ENCODE measurements at regions not wholly inside any gene's neighbourhood (a gene's known extent, or its start where the extent isn't known, plus 50 kb on each side); places are given as distances from the start of the nearest gene placed in this dataset.

GRCh38 chr5:115402822-115403577 is 106.5 kb upstream of the CCDC112 start:
- no peak for ATAC-seq (replicated peaks)
- Mint-ChIP-seq H3K4me3 (no peak overlapping the region), H3K27ac (no peak overlapping the region)

DNA sequence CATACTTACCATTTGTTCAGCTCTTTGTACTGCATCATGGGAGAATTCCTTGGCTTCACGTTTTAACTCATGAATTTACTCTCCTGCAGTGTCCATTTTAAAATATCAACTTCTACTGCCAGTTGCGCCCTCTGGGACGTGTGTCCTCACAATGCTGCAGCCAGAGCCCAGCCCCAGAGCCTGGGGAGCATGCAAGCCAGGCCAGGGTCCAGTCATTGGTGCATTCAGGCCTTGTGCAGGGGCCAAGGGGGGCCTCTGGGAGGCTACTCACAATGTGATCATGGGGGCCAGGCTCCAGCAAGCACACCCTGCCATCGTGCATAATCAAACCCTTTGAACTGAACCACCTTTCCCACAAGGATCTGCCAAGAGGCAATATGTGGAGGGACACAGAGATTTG is 105.6 kb upstream of the CCDC112 start:
- Mint-ChIP-seq H3K9me3 (peaks cover 7% of the 10 kb centered on the region), H3K27me3 (peaks cover 16% of the 10 kb centered on the region), H3K27ac (no peak overlapping the region), H3K4me3 (no peak overlapping the region), H3K4me1 (no peaks in the 10 kb centered on the region), H3K36me3 (ENCODE audit: low read depth) (no peaks in the 10 kb centered on the region)
- no peak for ATAC-seq (replicated peaks)

More at GRCh38 chr5:115402822-115403577, 106.5 kb upstream of the CCDC112 start:
- no peaks in the 10 kb centered on the region for H3K4me1 Mint-ChIP-seq
- peaks cover 7% of the 10 kb centered on the region for H3K9me3 Mint-ChIP-seq
- peaks cover 22% of the 10 kb centered on the region for H3K27me3 Mint-ChIP-seq
- no peaks in the 10 kb centered on the region for H3K36me3 Mint-ChIP-seq (ENCODE audit: low read depth)

GRCh38 chr5:115398719-115399118 is 102.3 kb upstream of the CCDC112 start:
- no peaks in the 10 kb centered on the region for H3K4me1 Mint-ChIP-seq
- H3K36me3 Mint-ChIP-seq (ENCODE audit: low read depth) = no peaks in the 10 kb centered on the region
- no peak overlapping the region for H3K4me3 Mint-ChIP-seq
- ATAC-seq (replicated peaks) = no peak
- peaks cover 7% of the 10 kb centered on the region for H3K9me3 Mint-ChIP-seq
- H3K27me3 Mint-ChIP-seq = no peaks in the 10 kb centered on the region
- no peak overlapping the region for H3K27ac Mint-ChIP-seq

- H3K9me3 Mint-ChIP-seq = peaks cover 7% of the 10 kb centered on the region
- ATAC-seq (replicated peaks) = no peak
- no peak overlapping the region for H3K27ac Mint-ChIP-seq
- no peaks in the 10 kb centered on the region for H3K36me3 Mint-ChIP-seq (ENCODE audit: low read depth)
- H3K27me3 Mint-ChIP-seq = no peaks in the 10 kb centered on the region
- no peak overlapping the region for H3K4me3 Mint-ChIP-seq
- no peaks in the 10 kb centered on the region for H3K4me1 Mint-ChIP-seq
Observed at GRCh38 chr5:115396688-115397087, 100.2 kb upstream of the CCDC112 start.

DNA sequence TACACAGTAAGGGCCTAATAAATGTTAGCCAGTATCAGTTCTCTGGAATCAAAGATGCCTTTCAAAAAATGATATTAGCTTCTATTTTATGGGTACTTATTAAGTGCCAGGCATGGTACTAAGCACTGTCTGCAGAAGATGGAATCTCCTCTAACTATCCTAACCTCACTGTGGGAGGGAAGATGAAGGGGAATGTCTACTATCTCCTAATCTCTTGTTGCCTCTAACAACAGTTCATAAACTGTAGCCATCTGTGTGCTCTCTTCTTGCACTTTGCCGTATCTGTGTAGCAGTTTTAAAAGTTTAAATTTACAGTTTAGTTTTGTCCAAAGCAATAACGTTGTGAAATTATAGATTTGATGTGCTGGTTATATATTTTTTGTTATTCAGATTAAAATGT is 99.6 kb upstream of the CCDC112 start:
- Mint-ChIP-seq H3K4me3 (no peak overlapping the region), H3K4me1 (no peaks in the 10 kb centered on the region), H3K9me3 (peaks cover 5% of the 10 kb centered on the region), H3K36me3 (ENCODE audit: low read depth) (no peaks in the 10 kb centered on the region), H3K27me3 (no peaks in the 10 kb centered on the region), H3K27ac (no peak overlapping the region)
- ATAC-seq (replicated peaks) = no peak

GRCh38 chr5:115394531-115394930 is 98.1 kb upstream of the CCDC112 start:
- peaks cover 3% of the 10 kb centered on the region for H3K9me3 Mint-ChIP-seq
- H3K4me3 Mint-ChIP-seq = no peak overlapping the region
- no peaks in the 10 kb centered on the region for H3K27me3 Mint-ChIP-seq
- H3K4me1 Mint-ChIP-seq = no peaks in the 10 kb centered on the region
- H3K36me3 Mint-ChIP-seq (ENCODE audit: low read depth) = no peaks in the 10 kb centered on the region
- no peak for ATAC-seq (replicated peaks)
- no peak overlapping the region for H3K27ac Mint-ChIP-seq

- ATAC-seq (replicated peaks) = no peak
- no peaks in the 10 kb centered on the region for H3K4me1 Mint-ChIP-seq
- H3K36me3 Mint-ChIP-seq (ENCODE audit: low read depth) = no peaks in the 10 kb centered on the region
- H3K27ac Mint-ChIP-seq = no peak overlapping the region
- H3K9me3 Mint-ChIP-seq = peaks cover under 1% of the 10 kb centered on the region
- no peaks in the 10 kb centered on the region for H3K27me3 Mint-ChIP-seq
- H3K4me3 Mint-ChIP-seq = no peak overlapping the region
Observed at GRCh38 chr5:115393239-115393638, 96.8 kb upstream of the CCDC112 start.

DNA sequence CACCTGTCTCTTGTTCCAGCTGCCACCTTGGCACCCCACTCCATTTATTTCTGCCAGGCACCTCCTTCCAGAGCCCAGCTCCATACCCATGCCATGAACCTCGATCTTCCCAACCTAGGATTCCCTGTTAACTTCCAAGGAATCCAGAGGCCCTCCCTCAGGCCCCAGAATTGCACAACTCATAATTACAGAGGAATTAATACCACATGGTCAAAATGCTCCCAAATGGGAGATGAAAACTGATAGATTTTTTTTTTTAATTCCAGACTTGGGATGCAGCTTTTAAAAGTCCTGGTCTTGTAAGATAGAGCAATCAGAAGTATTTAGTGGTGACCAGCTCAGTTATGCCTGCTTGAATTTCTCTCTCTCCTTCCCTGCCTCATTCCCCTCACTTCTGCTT is 96.2 kb upstream of the CCDC112 start:
- H3K27ac Mint-ChIP-seq = no peak overlapping the region
- no peaks in the 10 kb centered on the region for H3K36me3 Mint-ChIP-seq (ENCODE audit: low read depth)
- H3K4me1 Mint-ChIP-seq = no peaks in the 10 kb centered on the region
- no peaks in the 10 kb centered on the region for H3K9me3 Mint-ChIP-seq
- no peaks in the 10 kb centered on the region for H3K27me3 Mint-ChIP-seq
- no peak overlapping the region for H3K4me3 Mint-ChIP-seq
- no peak for ATAC-seq (replicated peaks)

DNA sequence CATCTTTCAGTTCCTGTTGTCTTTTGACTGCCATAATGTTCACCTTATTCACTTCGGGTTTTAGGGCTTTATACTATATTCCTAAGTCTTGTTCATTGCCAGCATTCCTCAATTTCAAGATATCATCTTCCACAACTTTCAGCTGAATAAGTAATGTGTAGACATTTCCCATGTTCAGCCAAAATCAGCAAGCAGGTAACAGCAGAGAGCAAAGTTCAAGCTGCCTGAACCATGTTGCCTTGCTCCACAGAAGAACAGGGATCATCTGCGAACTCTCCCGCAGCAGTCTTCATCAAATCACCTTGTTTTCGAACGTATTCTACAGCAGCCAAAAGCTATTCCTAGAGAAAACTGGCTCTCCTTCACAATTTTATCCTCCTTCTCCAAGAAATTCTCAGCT is 95.3 kb upstream of the CCDC112 start:
- no peak overlapping the region for H3K4me3 Mint-ChIP-seq
- no peaks in the 10 kb centered on the region for H3K36me3 Mint-ChIP-seq (ENCODE audit: low read depth)

DNA sequence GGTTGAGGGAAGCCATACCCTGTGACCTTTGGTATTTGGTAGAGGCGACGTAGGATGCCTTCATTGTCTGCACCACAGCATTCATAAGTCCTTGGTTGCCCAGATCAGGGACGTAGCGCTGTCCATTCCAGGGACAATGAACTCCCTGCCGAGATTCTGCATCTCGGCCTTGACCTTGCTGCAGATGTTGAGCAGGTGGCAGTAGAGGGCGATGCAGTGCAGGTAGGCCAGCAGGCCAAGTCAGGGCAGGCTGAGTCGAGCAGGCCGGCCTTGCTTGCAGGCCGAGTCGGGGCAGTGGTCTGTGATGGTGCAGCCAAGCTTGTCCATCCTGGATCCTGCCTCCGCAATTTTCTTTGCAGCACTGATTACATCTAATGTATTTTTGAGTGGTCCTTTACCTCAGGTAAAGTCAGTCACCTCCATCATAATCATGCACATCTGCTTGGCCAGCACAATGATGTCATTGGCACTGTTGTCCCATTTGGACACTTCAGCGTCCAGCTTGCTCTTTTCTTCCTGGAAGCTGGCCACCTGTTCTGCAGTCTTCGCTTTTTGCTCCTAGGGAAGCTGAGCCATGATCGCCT is 93.4 kb upstream of the CCDC112 start:
- H3K27me3 Mint-ChIP-seq = no peaks in the 10 kb centered on the region
- no peak overlapping the region for H3K27ac Mint-ChIP-seq
- no peak for ATAC-seq (replicated peaks)
- H3K36me3 Mint-ChIP-seq (ENCODE audit: low read depth) = no peaks in the 10 kb centered on the region
- no peaks in the 10 kb centered on the region for H3K4me1 Mint-ChIP-seq
- no peaks in the 10 kb centered on the region for H3K9me3 Mint-ChIP-seq
- no peak overlapping the region for H3K4me3 Mint-ChIP-seq

More for the DNA sequence above, 95.3 kb upstream of the CCDC112 start:
- no peak for ATAC-seq (replicated peaks)
- no peaks in the 10 kb centered on the region for H3K27me3 Mint-ChIP-seq
- H3K4me1 Mint-ChIP-seq = no peaks in the 10 kb centered on the region
- H3K27ac Mint-ChIP-seq = no peak overlapping the region
- H3K9me3 Mint-ChIP-seq = no peaks in the 10 kb centered on the region

DNA sequence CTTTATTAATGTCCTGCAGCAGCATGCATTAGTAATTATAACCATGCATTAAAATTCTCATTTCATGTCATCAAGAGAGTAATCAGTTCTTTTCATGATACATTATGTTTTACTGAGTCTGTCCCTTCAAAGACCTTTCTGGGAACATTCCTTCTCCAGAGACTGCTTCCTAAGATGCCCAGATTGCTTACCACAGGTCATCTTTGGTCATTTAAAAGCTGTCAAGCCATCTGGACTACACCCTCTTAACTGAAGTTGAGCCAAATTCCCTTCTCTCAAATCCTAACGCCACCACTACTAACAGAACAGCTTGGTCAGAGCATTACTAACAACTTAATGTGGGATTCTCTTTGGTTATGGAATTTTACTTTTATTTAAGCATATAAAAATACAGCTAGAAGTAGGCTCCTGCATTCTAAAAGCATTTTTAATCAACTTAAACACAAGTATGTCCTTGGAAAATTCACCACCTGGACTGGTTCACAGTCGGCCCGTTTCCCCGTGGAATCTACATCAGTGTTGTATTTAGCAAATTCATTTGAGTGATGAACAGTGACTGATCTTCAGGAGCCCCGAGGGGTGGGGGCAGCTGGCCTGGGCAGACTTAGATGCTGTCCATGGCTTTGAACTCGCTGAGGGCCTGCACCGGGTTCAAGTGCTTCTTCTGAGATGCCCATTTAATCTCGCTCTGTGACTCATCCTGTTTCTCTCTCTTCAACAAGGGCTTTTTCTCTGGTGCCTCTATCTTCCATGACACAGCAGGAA is 92.8 kb upstream of the CCDC112 start:
- H3K4me1 Mint-ChIP-seq = no peaks in the 10 kb centered on the region
- no peaks in the 10 kb centered on the region for H3K27me3 Mint-ChIP-seq
- no peak for ATAC-seq (replicated peaks)
- H3K36me3 Mint-ChIP-seq (ENCODE audit: low read depth) = no peaks in the 10 kb centered on the region
- no peak overlapping the region for H3K4me3 Mint-ChIP-seq
- no peaks in the 10 kb centered on the region for H3K9me3 Mint-ChIP-seq
- no peak overlapping the region for H3K27ac Mint-ChIP-seq

DNA sequence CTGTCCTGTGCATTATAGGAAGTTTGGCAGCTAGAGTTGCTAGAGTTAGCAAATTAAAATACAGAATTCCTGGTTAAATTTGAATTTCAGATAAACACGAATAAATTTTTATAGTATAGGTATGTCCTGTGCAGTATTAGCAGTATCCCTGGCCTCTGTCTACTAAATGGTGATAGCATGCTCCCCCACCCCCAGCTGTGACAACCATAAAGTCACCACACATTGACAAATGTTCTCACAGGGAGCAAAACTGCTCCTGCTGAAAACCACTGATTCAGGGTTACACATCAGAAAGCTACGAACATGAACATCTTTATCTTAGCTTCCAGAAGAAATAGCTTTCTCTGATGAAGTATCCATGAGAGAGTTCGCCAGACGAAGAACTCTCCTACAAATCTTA is 91.8 kb upstream of the CCDC112 start:
- no peaks in the 10 kb centered on the region for H3K9me3 Mint-ChIP-seq
- H3K27me3 Mint-ChIP-seq = no peaks in the 10 kb centered on the region
- no peak overlapping the region for H3K27ac Mint-ChIP-seq
- H3K4me3 Mint-ChIP-seq = no peak overlapping the region
- H3K4me1 Mint-ChIP-seq = no peaks in the 10 kb centered on the region
- no peaks in the 10 kb centered on the region for H3K36me3 Mint-ChIP-seq (ENCODE audit: low read depth)
- no peak for ATAC-seq (replicated peaks)

- no peaks in the 10 kb centered on the region for H3K4me1 Mint-ChIP-seq
- no peaks in the 10 kb centered on the region for H3K9me3 Mint-ChIP-seq
- H3K27ac Mint-ChIP-seq = no peak overlapping the region
- no peaks in the 10 kb centered on the region for H3K27me3 Mint-ChIP-seq
- no peaks in the 10 kb centered on the region for H3K36me3 Mint-ChIP-seq (ENCODE audit: low read depth)
- no peak for ATAC-seq (replicated peaks)
- H3K4me3 Mint-ChIP-seq = no peak overlapping the region
Observed at GRCh38 chr5:115387816-115388215, 91.4 kb upstream of the CCDC112 start.

GRCh38 chr5:115386657-115387056 is 90.2 kb upstream of the CCDC112 start:
- no peaks in the 10 kb centered on the region for H3K4me1 Mint-ChIP-seq
- H3K9me3 Mint-ChIP-seq = no peaks in the 10 kb centered on the region
- no peak overlapping the region for H3K4me3 Mint-ChIP-seq
- ATAC-seq (replicated peaks) = no peak
- H3K27me3 Mint-ChIP-seq = no peaks in the 10 kb centered on the region
- H3K27ac Mint-ChIP-seq = no peak overlapping the region
- no peaks in the 10 kb centered on the region for H3K36me3 Mint-ChIP-seq (ENCODE audit: low read depth)

Measured in activated T-helper 17 cell treated with anti-CD3 and anti-CD28 coated beads, Interleukin-2, amount 50 U/mL, for 72 hours (primary cell).